ENCODE measurements at regions not wholly inside any gene's neighbourhood (a gene's known extent, or its start where the extent isn't known, plus 50 kb on each side); places are given as distances from the start of the nearest gene placed in this dataset.

DNA sequence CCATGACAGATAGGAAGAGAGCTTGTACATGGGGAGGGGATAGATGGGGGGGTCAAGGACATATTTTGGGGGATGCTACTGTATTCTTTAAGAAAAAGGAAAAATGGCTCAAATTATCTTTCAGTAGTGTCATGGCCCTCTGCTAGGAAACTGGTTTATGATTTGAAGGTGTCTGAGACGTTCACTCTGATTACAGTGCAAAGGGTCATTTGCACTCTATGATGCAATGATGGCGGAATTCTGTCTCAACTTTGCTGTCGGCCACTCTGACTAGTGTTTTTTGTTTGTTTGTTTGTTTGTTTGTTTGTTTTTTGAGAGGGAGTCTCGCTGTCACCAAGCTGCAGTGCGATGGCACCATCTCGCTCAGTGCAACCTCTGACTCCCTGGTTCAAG, 180.0 kb downstream of the SOX4 start:
- TF ChIP-seq EZH2 (IDR thresholded peaks at IDR 0.05) (no peak), POLR2AphosphoS5 (IDR thresholded peaks at IDR 0.05; ENCODE audit: borderline replicate concordance, low read depth, low read length) (no peak), FOXP2 (optimal IDR thresholded peaks at IDR 0.05; ENCODE audit: control extremely low read depth, extremely low read length, insufficient read depth) (no peak)
